Renal cortex interstitium (tissue), 11 donors: ENCODE measurements at regions not wholly inside any gene's neighbourhood (a gene's known extent, or its start where the extent isn't known, plus 50 kb on each side); places are given as distances from the start of the nearest gene placed in this dataset.

Experiments
- DNase-seq, 11 donors: peaks; one replicate each; pipeline ENCODE4 v3.0.0-alpha.2; 2013; ENCODE audit warnings: low read depth in 9 of 11, low spot score in 4 of 11; ENCODE audit errors: extremely low read depth in 1 of 11

- DNase-seq: no peak
Measured at GRCh38 chr22:49532869-49533802, 294.5 kb downstream of the BRD1 start.

- no peak for DNase-seq
Measured at GRCh38 chr22:49531368-49531791, 296.3 kb downstream of the BRD1 start.

GRCh38 chr22:49530671-49531367, 296.9 kb downstream of the BRD1 start:
- no peak for DNase-seq

- DNase-seq: no peak
Measured at GRCh38 chr22:49528420-49528720, 299.3 kb downstream of the BRD1 start.

GRCh38 chr22:49527611-49528419, 299.9 kb downstream of the BRD1 start:
- DNase-seq: no peak

- DNase-seq: no peak
Measured at GRCh38 chr22:49525801-49526535, 301.7 kb downstream of the BRD1 start.

GRCh38 chr22:49525360-49525759, 302.3 kb downstream of the BRD1 start:
- no peak for DNase-seq

- DNase-seq: no peak
Measured at GRCh38 chr22:49524362-49524761, 303.3 kb downstream of the BRD1 start.

GRCh38 chr22:49523374-49524008, 304.2 kb downstream of the BRD1 start:
- no peak for DNase-seq

GRCh38 chr22:49522582-49523373, 304.9 kb downstream of the BRD1 start:
- no peak for DNase-seq

- peak in 1 of 11 donors; percentile 4 for DNase-seq
Measured at GRCh38 chr22:49521787-49522224, 305.9 kb downstream of the BRD1 start.

GRCh38 chr22:49519117-49519737, 308.4 kb downstream of the BRD1 start:
- DNase-seq: peak in 2 of 11 donors; percentile 21 to 37

GRCh38 chr22:49518436-49518970, 309.2 kb downstream of the BRD1 start:
- DNase-seq: no peak

- DNase-seq: no peak
Measured at GRCh38 chr22:49517667-49518185, 309.9 kb downstream of the BRD1 start.

GRCh38 chr22:49517211-49517610, 310.5 kb downstream of the BRD1 start:
- DNase-seq: no peak

- DNase-seq: no peak
Measured at GRCh38 chr22:49515475-49515874, 312.2 kb downstream of the BRD1 start.

- peak in 6 of 11 donors; percentile 10 to 36 (median 24) for DNase-seq
Measured at GRCh38 chr22:49514641-49515040, 313.0 kb downstream of the BRD1 start.
